CD4-positive, alpha-beta T cell treated with Interleukin-15 for 4 hours (primary cell): ENCODE measurements at regions not wholly inside any gene's neighbourhood (a gene's known extent, or its start where the extent isn't known, plus 50 kb on each side); places are given as distances from the start of the nearest gene placed in this dataset.

ENCODE experiments used
- DNase-seq: peaks from one replicate; pipeline ENCODE4 v3.0.0-alpha.2; 2020; ENCODE audit warnings: low spot score

- DNase-seq = no peak
Measured at GRCh38 chr4:178414881-178415446, 972.7 kb upstream of the AGA start.

GRCh38 chr4:178415925-178416324 lies 973.7 kb upstream of the AGA start:
- no peak for DNase-seq

DNA sequence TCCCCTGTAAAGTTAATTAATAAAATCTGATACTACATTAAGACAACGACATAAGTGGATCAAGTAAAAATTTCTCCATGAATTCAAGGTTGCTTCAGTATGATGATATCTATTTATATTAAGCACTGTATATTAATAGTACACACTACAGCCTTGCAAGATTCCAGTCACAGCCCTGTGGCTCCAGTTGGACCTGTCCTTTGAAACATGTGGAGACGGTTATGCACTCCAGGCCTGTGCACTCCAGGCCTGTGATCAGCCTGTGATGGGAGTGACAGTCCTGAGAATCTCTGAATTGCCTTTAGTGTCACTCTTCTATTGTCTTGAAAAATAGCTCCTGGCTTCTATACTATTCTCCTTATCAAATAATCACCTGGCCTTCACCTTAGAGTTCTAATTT lies 981.1 kb upstream of the AGA start:
- no peak for DNase-seq

DNA sequence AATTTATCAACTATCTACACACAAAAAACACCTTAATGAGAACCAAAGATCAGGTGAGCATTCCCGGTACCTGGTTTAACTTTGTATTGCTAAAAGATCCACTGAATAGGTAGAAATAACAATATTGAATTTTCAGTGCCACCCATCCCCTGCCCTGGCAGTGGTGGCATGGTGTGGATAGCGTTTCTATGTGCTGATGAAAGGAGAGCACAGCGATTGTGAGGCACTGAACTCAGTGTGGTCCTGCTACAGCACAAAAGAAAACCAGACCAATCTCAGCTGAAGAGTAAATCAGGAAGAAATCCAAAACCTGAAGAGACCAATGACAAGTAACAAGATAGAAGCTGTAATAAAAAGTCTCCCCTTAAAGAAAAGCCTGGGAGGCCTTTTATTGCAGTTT lies 984.6 kb upstream of the AGA start:
- no peak for DNase-seq

DNA sequence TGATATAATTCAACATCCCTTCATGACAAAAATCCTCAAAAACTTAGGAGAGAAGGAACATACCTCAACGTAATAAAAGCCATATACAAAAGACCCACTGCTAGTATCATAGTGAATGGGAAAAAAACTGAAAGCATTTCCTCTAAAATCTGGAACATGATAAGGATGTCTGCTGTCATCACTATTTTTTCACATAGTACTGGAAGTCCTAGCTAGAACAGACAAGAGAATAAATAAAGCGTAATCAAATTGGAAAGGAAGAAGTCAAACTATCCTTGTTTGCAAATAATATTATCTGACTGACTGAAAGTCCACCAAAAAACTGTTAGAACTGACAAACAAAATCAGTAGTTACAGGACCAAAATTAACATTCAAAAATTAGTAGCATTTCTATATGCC lies 985.4 kb upstream of the AGA start:
- no peak for DNase-seq

DNA sequence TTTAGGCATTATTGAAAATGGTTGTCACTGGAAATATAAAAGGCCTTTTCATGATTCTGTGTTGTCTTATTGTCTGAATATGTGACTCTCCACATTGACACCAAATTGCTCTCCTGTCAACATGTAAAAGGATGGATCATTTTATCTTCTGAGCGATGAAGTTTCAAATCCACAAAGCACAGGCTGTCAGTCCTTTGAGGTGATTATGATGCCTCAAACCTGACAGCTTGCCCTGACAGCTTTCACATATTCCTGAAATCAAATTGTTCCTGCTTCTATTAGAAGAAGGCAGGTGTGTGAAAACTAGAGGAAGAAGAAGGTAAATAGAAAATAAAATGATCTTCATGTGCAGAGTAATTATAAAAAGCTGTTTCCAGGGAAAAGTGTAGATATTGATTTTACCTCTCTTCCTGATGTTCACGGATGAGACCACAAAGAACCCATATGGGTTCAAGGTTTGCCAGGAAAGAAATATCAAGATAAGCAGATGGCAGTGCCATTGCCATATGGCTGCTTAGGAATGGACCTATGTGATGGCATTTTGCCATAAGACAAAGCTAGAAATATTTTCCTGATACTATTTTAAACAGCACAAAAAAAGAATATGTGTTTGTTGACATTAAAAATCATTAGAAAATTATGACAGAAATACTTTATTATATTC lies 1006.3 kb upstream of the AGA start:
- DNase-seq = no peak

GRCh38 chr4:178450614-178451013 lies 1008.4 kb upstream of the AGA start:
- DNase-seq = no peak

GRCh38 chr4:178453057-178453456 lies 1010.8 kb upstream of the AGA start:
- no peak for DNase-seq

DNA sequence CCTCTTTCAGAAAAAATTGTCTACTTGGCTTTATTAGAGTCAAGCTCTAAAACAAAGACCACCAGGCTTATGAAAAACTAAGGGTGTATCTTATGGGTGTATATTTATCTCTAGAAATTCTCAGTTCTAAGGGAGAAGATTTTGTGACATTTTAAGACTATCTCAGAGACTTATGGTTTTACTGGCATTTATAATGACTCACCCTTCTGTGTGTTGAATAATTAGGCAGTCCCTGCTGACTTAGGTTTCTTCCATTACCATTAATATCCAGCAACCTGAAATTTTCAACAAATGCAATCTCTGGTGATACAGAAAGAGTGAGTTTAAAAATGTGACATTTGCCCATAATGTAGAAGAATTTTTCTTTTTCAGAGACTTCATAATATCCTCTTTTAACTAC lies 1015.0 kb upstream of the AGA start:
- no peak for DNase-seq

DNA sequence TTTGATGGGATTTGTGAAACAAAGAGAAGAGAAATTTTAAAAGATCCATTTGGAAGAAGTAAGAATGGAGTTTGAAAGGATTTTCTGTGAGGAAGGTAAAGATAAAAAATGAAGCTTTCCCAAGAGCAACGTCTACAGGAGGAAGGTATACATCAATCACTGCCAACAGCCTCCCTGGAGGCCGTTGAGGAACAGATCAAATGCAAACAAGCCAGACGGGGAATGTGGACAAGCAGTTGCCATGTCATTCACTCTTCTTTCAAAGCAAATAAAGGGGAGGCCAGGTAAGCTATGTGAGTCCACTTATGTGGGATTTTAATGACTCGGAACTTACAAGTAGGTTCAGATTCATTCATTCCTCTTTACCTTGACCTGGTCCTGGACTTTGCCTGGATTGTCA lies 1020.5 kb upstream of the AGA start:
- no peak for DNase-seq

GRCh38 chr4:178463747-178464146 lies 1021.5 kb upstream of the AGA start:
- no peak for DNase-seq

- DNase-seq = no peak
Measured at GRCh38 chr4:178470996-178471784, 1029.0 kb upstream of the AGA start.

GRCh38 chr4:178471994-178472393 lies 1029.8 kb upstream of the AGA start:
- no peak for DNase-seq

DNA sequence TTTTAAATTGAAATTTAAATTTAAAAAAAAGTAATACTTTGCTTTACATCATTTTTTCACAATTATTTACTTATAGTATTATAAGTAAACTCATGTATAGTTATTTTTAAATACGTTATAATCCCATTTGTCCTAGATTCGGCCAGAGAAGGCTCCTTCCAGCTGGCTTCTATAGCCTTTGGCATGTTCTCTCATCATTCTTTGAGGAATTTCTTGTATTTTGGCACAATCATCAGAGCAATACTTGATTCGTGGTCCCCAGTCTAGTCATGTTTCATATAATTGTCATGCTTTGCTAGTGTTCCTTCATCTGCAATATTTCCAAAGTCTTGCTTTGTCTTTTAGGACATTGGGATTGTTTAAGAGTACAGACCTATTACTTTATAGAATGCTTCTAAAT lies 1037.9 kb upstream of the AGA start:
- DNase-seq = no peak

DNA sequence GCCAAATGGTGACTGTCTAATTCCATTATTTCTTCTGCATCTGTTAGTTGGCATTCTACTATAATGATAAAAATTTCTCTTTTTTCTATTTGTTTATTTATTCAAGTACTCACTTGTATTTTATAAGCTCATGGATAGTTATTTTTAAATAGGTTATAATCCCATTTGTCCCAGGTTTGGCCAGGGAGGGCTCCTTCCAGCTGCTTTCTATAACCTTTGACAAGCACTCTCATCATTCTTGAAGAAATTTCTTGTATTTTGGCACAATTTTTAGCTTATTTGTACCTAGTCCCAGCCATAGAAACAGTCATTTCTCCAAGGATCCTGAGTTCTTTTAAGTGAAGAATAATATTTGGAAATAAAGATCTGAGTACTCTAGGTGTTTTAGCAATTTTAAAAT lies 1038.6 kb upstream of the AGA start:
- DNase-seq = no peak

DNA sequence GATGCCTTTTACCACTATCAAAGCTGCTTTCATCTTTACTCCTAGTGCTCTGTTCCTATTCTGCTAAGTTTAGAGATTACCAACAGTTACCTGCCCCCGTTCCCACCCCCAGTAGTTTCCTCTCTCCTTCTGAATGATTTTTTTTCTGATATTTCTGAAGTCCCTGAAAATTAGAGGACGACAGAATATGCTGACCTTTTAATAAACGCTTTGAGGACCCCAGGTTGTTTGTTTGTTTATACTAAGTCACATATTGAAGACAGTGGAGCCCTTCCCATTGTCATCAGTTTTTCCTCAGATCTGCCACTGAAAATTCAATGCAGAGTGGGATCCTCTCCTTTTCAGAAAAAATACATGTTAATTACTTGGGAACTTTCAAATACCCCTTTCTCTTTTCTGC lies 1039.3 kb upstream of the AGA start:
- no peak for DNase-seq

DNA sequence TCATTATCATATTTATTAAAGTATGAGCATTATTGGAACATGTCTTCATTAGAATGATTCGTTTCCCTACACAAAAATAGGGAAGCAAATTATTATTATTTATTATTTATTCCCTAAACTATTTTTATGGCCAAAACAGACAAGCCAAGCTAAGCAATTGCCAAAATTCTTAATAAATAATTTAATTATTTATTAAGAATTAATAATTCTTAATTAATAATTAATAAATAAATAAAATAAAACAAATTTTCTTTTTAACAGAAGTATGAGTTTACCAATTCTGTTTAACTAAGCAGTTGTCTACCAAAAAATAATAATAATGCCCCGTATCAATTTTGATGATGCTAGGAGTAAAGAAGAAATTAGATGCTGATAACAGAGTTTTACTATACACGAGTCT lies 1080.8 kb upstream of the AGA start:
- DNase-seq = no peak

GRCh38 chr4:178535939-178536579 lies 1093.8 kb upstream of the AGA start:
- DNase-seq = no peak

GRCh38 chr4:178553201-178553600 lies 1111.0 kb upstream of the AGA start:
- DNase-seq = no peak

DNA sequence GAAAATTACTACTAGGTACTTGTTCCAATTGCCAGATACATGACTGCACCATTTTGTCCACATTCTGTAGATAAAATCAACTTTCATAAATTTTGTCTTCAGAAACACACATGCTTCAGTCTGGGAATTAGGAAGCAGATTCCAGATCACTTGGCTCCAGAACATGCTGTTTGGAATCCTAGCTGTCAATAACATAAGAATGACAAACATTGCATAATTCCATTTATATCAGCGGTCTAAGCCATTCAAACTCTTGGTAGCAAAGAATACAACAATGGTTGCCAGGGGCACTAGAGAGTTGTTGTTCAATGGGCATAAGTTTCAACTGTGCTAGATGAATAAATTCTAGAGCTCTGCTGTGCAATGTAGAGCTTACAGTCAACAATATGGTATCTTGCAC lies 1112.1 kb upstream of the AGA start:
- DNase-seq = no peak

- no peak for DNase-seq
Measured at GRCh38 chr4:178556796-178557195, 1114.6 kb upstream of the AGA start.

DNA sequence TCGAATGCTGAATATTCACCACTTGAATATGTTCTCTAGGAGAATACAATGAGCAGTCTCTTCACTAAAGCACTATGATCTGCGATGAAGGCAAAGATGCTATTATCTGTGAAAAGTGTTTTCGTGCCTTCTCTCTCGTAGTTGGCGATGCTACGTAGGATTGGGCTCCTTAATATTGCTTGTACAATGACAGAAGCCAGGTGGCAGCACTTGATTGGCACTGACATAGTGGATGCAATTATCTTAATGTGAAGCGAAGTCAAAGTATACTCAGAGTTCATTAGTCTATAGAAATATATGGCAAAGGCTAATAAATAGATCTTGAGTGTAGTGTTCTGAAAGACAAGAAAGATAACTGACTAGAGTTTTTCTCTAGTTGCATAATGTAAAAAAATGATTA lies 1135.7 kb upstream of the AGA start:
- no peak for DNase-seq

DNA sequence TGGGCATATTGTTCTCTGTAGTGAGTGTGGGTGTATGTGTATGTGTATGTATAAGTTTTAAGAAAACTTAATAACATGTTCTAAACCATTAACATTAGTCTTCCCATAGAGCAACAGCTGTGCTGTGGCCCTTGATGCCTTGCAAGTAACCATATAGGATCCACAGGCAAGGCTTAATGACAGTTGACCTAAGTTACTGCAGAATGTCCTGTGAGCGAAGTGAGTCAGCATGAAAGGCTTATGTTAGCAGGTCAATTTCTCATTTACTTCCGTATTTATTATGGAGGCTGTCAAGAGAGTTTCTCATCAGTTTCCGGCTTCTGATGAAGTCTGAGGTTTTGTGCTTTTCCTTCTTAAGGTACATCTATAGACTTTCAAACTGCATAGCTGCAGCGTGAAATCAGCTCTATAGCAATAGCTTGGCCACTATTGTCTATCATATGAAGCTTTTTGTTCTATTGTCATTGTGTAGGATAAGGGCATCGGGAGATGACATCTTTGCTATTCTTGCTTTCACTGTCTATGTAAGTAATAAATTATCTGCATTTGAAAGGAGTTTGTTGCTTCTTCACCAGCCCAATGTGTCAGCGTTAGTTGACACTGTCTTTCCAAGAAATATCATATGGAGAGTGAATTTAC lies 1153.4 kb upstream of the AGA start:
- DNase-seq = no peak
